ENCODE measurements at regions not wholly inside any gene's neighbourhood (a gene's known extent, or its start where the extent isn't known, plus 50 kb on each side); places are given as distances from the start of the nearest gene placed in this dataset.

DNA sequence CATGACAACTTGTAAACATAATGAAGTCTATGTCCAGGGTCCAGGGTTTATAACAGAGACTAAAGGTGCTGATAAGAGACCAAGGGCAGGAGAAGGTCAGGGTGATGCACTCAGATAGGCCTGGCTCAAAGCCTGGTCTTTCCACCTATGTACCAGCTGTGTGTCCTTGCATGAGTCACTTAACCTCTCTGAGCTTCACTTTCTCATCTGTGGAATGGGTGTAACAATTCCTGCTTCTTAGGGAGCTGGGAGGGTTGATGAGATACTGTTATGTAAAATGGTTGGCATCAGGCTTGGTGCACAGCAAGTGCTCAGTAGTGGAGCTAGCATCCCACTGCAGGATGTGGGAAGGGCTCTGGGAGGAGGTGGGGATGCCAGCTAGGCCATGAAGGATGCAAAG is 143.7 kb upstream of the CSF3R start:
- no peaks in the 10 kb centered on the region for H3K4me1 ChIP-seq (replicated peaks in 1 of 2)
- in situ Hi-C loops (cut with MboI; ENCODE audit: low pct_unique_long_range_greater_than_20kb in 2 of 9, low sequenced_read_pairs in 9 of 9, unreplicated experiment in 9 of 9) = no loop called here
- ATAC-seq (replicated peaks in 6 of 8) = no peak
- no peak overlapping the region for H3K4me3 ChIP-seq
- no peak overlapping the region for H3K27ac ChIP-seq

DNA sequence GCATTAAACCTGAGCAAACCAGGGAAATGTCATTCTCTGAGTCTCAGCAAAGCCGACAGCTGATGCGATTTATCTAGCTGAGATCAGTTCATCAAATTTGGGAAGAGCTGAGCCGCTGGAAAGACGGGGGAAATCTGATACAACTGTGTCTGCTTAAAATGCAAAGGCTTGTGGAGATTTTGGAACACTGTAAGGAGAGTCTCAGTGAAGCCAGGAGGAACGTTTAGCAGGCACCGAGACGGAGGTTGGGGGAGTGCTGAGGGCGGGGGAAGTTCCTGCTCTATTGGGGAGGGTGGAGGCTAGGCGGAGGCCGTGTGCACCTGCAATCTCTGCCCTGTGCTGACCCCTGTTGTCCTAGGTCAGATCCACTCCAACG is 143.2 kb upstream of the CSF3R start:
- Histone ChIP-seq H3K4me3 (no peak overlapping the region), H3K27ac (no peak overlapping the region), H3K4me1 (replicated peaks in 1 of 2) (no peaks in the 10 kb centered on the region)
- in situ Hi-C loops (cut with MboI; ENCODE audit: low pct_unique_long_range_greater_than_20kb in 2 of 9, low sequenced_read_pairs in 9 of 9, unreplicated experiment in 9 of 9) = no loop called here
- peak in 2 of 8 experiments; percentile 24 to 47 for ATAC-seq (replicated peaks in 6 of 8)
- WGBS, 10 experiments = 0 to 79% (median 48%) methylated on average over 2 to 8 of the region's 11 CpGs; no CpG with 5 or more reads in 4 of the 10 experiments

DNA sequence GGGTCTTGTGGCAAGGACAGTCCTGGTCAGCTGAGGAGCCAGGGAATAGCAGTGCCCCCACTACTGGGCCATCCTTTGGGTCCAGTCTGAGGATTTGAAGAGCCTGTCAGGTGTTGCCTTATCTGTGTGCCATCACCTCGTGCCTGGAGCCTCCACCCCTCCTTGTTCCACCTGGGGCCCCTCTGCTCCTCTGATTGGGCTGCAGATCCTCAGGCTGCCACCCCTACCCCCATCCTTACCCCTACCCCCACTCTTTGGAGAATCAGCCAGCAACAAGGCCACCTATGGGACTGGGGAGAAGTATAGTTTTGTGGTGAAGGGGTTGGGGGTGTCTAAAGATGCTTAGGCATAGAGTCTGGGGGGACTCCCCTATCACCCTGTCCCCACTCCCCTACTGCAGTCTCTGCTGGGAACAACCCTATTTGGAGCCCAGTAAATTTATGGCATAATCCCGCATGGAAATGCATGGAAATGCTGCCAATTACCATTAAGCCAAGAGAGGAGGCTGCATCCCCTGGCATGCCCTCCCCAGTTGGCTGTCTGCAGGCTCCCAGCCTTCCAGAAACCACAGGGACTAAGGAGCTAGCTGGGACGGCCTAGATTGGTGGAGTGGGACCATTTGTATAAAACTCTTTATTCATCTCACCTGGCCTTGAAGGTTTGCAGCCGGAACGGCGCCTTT is 142.7 kb upstream of the CSF3R start:
- Histone ChIP-seq H3K27ac (no peak overlapping the region), H3K4me3 (no peak overlapping the region), H3K4me1 (replicated peaks in 1 of 2) (no peaks in the 10 kb centered on the region)
- ATAC-seq (replicated peaks in 6 of 8) = peak in 4 of 8 experiments; percentile 38 to 94 (median 61)
- WGBS, 10 experiments = 0 to 100% (median 57%) methylated on average over 1 to 5 of the region's 6 CpGs; no CpG with 5 or more reads in 3 of the 10 experiments
- in situ Hi-C loops (cut with MboI; ENCODE audit: low pct_unique_long_range_greater_than_20kb in 2 of 9, low sequenced_read_pairs in 9 of 9, unreplicated experiment in 9 of 9) = no loop called here

DNA sequence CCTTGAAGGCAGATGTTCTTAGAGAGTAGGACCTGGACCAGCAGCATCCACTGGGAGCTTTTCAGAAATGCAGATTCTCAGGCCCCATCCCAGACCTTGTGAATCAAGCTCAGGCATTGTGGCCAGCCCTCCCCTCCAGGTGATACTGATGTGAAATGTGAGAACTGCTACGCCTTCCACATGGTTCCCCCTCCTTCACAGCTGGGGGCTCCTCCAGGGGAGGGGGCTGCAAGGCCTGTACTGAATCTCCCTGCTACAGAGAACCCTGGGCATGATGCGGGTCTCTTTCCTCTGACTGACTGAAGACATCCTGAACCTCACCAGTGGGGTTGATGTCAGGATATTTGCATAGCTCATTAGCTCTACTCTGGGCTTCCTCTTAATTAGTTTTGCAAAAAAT is 141.8 kb upstream of the CSF3R start:
- H3K4me1 ChIP-seq (replicated peaks in 1 of 2) = no peaks in the 10 kb centered on the region
- in situ Hi-C loops (cut with MboI; ENCODE audit: low pct_unique_long_range_greater_than_20kb in 2 of 9, low sequenced_read_pairs in 9 of 9, unreplicated experiment in 9 of 9) = no loop called here
- H3K4me3 ChIP-seq = no peak overlapping the region
- WGBS, 10 experiments = 43 to 83% (median 64%) methylated on average over 1 to 2 of the region's 2 CpGs; no CpG with 5 or more reads in 7 of the 10 experiments
- no peak overlapping the region for H3K27ac ChIP-seq
- no peak for ATAC-seq (replicated peaks in 6 of 8)

DNA sequence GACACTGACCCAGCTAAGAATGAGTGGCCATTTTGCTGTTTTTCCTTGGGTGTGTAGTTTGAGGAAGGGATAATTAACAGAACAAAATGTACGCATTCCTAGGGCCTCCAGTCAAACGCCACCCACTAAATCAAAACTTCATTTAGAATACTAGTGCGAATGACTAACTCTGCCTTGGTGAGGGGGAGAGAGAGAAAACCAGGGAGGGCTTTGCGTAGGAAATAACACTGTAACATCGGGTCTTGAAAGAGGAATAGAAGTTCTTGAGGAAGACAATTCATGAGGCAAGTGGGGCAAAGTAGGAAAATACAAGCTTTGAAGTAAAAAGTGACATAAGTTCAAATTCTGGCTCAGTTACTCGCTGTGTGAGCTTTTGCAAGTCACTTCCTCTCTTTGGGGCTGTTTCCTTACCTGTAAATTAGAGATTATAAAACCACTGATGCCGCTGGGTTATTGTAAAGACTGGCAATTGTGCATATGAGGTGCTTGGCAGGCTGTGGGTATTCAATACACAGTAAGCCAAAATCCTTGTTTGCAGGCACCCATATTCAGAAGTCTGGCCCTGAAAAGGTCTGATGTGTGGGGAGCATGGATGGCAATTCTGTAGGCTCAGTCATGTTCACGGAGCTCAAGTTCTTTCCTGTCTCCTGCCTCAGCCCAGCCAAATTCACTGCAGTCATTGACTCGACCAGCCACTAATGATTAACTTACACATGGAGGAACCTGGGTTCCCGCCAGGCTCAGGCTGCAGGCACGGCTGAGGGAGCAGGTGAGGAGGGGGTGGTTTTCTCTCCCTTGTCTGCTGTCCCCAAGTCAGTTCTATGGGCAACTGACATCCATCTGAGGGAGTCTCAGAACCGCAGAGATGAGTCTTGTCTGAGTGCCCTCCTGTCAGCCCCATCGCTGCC is 140.3 kb upstream of the CSF3R start:
- 18 to 68% (median 60%) methylated on average over 4 to 12 of the region's 13 CpGs; no CpG with 5 or more reads in 1 of the 10 experiments for WGBS, 10 experiments
- in situ Hi-C loops (cut with MboI; ENCODE audit: low pct_unique_long_range_greater_than_20kb in 2 of 9, low sequenced_read_pairs in 9 of 9, unreplicated experiment in 9 of 9) = no loop called here
- H3K27ac ChIP-seq = no peak overlapping the region
- no peak overlapping the region for H3K4me3 ChIP-seq
- H3K4me1 ChIP-seq (replicated peaks in 1 of 2) = no peaks in the 10 kb centered on the region
- ATAC-seq (replicated peaks in 6 of 8) = no peak

DNA sequence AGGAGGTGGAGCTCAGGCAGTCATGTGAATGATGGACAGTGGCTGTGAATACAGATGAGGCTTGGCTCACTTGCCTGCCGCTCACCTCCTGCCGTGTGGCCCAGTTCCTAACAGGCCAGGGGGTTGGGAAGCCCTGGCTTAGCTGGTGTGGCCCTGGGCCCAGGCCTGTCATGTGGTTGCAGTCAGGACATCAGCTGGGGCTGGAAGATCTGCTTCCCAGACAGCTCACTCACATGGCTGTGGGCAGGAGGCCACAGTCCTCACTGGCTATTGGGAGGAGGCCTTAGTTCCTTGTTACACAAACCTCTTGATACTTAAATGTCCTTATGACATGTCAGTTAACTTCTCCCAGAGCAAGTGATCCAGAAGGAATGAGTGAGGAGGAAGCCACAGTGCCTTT is 138.8 kb upstream of the CSF3R start:
- 53 to 100% (median 92%) methylated on average over 2 of the region's 2 CpGs; no CpG with 5 or more reads in 6 of the 10 experiments for WGBS, 10 experiments
- H3K4me3 ChIP-seq = no peak overlapping the region
- no peak for ATAC-seq (replicated peaks in 6 of 8)
- in situ Hi-C loops (cut with MboI; ENCODE audit: low pct_unique_long_range_greater_than_20kb in 2 of 9, low sequenced_read_pairs in 9 of 9, unreplicated experiment in 9 of 9) = no loop called here
- no peaks in the 10 kb centered on the region for H3K4me1 ChIP-seq (replicated peaks in 1 of 2)
- H3K27ac ChIP-seq = no peak overlapping the region

DNA sequence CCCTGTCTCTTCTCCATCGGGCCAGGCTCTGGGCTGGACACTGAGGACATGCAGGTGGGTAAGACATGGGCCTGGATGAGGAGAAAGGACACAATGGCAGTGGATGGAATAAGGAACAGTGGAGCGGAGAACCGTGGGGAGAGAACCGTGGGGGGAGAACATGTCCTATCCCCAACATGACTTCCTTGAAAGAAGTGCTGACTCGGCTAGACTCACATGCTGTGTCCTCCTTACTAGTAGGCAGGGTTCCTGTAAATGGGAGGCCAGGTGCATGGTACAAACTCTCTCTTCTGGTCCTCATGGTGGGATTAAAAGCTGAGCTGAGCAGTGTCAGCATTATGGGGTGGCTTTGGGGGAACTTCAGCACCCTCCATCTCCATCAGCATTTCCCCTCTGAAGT is 137.4 kb upstream of the CSF3R start:
- Histone ChIP-seq H3K4me1 (replicated peaks in 1 of 2) (no peaks in the 10 kb centered on the region), H3K4me3 (no peak overlapping the region), H3K27ac (no peak overlapping the region)
- in situ Hi-C loops (cut with MboI; ENCODE audit: low pct_unique_long_range_greater_than_20kb in 2 of 9, low sequenced_read_pairs in 9 of 9, unreplicated experiment in 9 of 9) = no loop called here
- ATAC-seq (replicated peaks in 6 of 8) = no peak
- 40 to 100% (median 90%) methylated on average over 1 to 5 of the region's 5 CpGs; no CpG with 5 or more reads in 3 of the 10 experiments for WGBS, 10 experiments

DNA sequence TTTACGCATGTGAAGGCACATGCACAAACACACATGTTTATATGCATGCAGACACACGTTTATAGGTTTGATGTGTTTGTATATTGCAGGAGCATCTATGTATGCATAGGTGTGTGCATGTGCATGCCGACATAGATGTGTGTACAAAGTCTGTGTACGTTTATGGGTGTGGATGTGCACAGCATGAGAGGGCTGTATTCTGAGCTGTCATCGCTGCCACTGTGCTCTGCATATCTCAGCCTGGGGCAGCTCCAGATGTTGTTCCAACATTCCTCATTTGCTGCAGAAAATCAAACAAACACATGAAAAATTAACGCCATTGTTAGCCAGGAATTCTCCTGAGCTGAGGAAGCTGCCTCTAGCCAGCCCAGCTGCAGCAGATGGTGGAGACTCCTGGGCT is 132.3 kb upstream of the CSF3R start:
- in situ Hi-C loops (cut with MboI; ENCODE audit: low pct_unique_long_range_greater_than_20kb in 2 of 9, low sequenced_read_pairs in 9 of 9, unreplicated experiment in 9 of 9) = no loop called here
- H3K27ac ChIP-seq = no peak overlapping the region
- no peak overlapping the region for H3K4me3 ChIP-seq
- peaks cover 16 to 22% of the 10 kb centered on the region in 2 donors for H3K4me1 ChIP-seq (replicated peaks in 1 of 2)
- peak in 3 of 8 experiments; percentile 79 to 82 (median 81) for ATAC-seq (replicated peaks in 6 of 8)
- WGBS, 10 experiments = 0 to 82% (median 52%) methylated on average over 1 to 6 of the region's 6 CpGs; no CpG with 5 or more reads in 4 of the 10 experiments

DNA sequence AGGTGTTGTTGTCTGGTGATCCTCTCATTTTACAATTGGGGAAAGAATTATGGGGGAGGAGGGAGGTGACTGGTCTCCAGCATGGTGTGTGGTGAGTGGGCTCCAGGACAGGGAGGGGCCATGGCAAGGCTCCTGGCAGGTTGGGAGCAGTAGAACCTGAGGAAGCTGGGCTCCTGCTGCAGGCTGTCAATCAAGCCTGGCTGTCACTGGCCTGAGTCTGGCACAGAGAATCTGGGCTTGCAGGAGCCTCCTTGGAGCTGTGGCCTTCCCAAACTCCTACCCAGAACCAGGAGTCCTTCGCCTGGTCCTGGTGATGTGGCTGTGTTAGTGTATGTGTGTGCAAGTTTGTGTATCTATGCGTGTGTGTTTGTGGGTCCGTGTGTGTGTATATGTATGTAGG is 131.9 kb upstream of the CSF3R start:
- no peak overlapping the region for H3K4me3 ChIP-seq
- in situ Hi-C loops (cut with MboI; ENCODE audit: low pct_unique_long_range_greater_than_20kb in 2 of 9, low sequenced_read_pairs in 9 of 9, unreplicated experiment in 9 of 9) = no loop called here
- peaks cover 16 to 23% of the 10 kb centered on the region in 2 donors for H3K4me1 ChIP-seq (replicated peaks in 1 of 2)
- no peak overlapping the region for H3K27ac ChIP-seq
- peak in 1 of 8 experiments; percentile 16 for ATAC-seq (replicated peaks in 6 of 8)
- WGBS, 10 experiments = 20 to 70% methylated on average over 1 to 3 of the region's 3 CpGs; no CpG with 5 or more reads in 8 of the 10 experiments

DNA sequence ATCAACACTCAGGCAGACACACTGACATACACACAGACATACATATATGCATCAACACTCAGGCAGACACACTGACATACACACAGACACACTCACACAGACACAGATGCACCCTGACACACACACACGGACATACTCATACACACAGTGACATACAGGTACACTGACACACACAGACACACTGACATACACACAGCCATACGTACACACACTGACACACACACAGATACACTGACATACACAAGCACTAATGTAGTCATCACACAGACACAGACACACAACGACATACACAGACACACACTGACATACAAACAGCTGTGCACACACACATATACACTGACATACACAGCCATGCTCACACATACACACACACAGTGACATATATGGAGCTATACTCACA is 131.0 kb upstream of the CSF3R start:
- Histone ChIP-seq H3K4me3 (no peak overlapping the region), H3K27ac (no peak overlapping the region), H3K4me1 (replicated peaks in 1 of 2) (peaks cover 16 to 23% of the 10 kb centered on the region in 2 donors)
- ATAC-seq (replicated peaks in 6 of 8) = no peak
- in situ Hi-C loops (cut with MboI; ENCODE audit: low pct_unique_long_range_greater_than_20kb in 2 of 9, low sequenced_read_pairs in 9 of 9, unreplicated experiment in 9 of 9) = no loop called here
- 17 to 90% (median 59%) methylated on average over 1 to 2 of the region's 3 CpGs; no CpG with 5 or more reads in 4 of the 10 experiments for WGBS, 10 experiments

DNA sequence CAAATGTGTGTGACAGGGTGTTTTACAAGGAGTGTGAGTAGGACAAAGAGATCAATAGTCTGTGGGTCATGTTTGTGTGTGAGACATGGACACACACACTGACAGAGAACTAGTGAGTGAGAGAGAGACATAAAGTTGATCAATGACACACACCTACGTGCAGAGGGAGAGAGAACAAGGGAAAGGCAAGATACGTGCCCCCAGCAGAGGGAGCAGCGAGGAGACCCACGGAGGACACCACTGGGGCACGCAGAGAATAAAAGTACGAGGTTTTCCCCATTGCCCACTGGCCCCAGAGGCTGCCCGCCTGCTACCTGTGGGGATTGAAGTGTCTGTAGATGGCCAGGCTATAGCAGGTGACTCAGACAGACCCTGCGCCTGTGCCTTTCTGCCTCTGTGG is 130.2 kb upstream of the CSF3R start:
- ATAC-seq (replicated peaks in 6 of 8) = peak in 5 of 8 experiments; percentile 63 to 79 (median 70)
- Histone ChIP-seq H3K4me3 (no peak overlapping the region), H3K27ac (peak overlapping the region; percentile 12 to 47), H3K4me1 (replicated peaks in 1 of 2) (peaks cover 16 to 23% of the 10 kb centered on the region in 2 donors)
- in situ Hi-C loops (cut with MboI; ENCODE audit: low pct_unique_long_range_greater_than_20kb in 2 of 9, low sequenced_read_pairs in 9 of 9, unreplicated experiment in 9 of 9) = no loop called here
- 15 to 58% (median 35%) methylated on average over 2 to 5 of the region's 8 CpGs; no CpG with 5 or more reads in 5 of the 10 experiments for WGBS, 10 experiments

DNA sequence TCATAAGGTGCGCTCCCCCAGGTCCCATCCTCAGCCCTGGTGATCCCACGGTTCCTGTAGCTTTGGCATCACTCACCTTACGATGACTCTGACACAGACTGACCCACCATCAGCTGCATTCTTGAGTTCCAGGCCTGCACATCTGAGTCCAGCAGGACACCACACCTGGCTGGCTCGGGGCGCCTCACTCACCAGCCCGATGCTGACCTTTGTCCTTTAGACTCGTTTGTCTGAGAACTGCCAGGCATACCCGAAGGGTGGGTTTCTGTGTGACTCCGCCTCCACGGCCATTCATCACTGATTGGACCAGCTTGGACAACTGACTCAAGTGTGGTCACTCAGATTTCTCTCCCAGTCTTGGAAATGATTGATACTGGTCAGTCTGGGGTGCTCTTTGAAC is 129.4 kb upstream of the CSF3R start:
- Histone ChIP-seq H3K4me1 (replicated peaks in 1 of 2) (peaks cover 16 to 23% of the 10 kb centered on the region in 2 donors), H3K27ac (peak overlapping the region in 1 of 2 donors; percentile 47), H3K4me3 (no peak overlapping the region)
- 0 to 100% (median 70%) methylated on average over 2 to 10 of the region's 10 CpGs; no CpG with 5 or more reads in 4 of the 10 experiments for WGBS, 10 experiments
- in situ Hi-C loops (cut with MboI; ENCODE audit: low pct_unique_long_range_greater_than_20kb in 2 of 9, low sequenced_read_pairs in 9 of 9, unreplicated experiment in 9 of 9) = no loop called here
- no peak for ATAC-seq (replicated peaks in 6 of 8)

DNA sequence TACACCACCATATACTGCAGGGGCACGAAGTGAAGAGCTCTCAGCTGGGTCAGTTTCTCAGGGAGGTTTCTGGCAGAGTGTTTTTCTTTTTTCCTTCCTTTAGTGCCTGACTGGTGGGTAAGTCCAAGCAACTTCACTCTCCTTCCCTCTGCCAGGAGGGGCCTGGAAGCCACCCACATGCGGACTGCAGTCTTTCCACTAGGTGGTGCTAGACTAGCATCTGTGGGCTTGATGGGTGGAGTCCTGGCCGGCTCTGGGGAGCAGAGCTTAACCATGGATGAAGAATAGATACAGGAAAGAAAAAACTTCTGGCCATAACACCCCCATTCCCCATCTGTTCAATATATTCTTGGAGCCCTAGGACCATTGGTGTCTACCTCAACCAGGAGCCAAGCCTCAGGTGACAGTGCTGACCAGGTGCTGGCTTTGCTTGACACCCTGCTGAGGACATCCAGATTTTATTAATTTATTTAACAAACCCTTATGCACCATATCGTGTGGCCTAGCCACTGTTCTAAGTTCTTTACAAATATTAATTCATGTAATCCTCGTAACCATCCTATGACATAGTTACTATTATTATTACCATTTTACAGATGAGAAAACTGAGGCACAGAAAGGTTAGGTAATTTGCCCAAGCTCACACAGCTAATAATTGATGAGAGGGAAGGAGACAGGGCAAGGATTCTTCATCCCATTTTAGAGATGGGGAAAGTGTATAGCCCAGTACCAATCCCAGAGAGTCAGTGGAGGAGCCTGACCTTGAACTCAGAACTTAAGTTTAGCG is 126.7 kb upstream of the CSF3R start:
- peak; percentile 44 to 84 (median 62) for ATAC-seq (replicated peaks in 6 of 8)
- WGBS, 10 experiments = 15 to 100% (median 47%) methylated on average over 1 to 6 of the region's 6 CpGs

More for the DNA sequence above, 126.7 kb upstream of the CSF3R start:
- Histone ChIP-seq H3K4me3 (no peak overlapping the region), H3K4me1 (replicated peaks in 1 of 2) (peaks cover 36 to 45% of the 10 kb centered on the region in 2 donors), H3K27ac (no peak overlapping the region)
- in situ Hi-C loops (cut with MboI; ENCODE audit: low pct_unique_long_range_greater_than_20kb in 2 of 9, low sequenced_read_pairs in 9 of 9, unreplicated experiment in 9 of 9) = no loop called here
